ENCODE measurements at regions not wholly inside any gene's neighbourhood (a gene's known extent, or its start where the extent isn't known, plus 50 kb on each side); places are given as distances from the start of the nearest gene placed in this dataset.

DNA sequence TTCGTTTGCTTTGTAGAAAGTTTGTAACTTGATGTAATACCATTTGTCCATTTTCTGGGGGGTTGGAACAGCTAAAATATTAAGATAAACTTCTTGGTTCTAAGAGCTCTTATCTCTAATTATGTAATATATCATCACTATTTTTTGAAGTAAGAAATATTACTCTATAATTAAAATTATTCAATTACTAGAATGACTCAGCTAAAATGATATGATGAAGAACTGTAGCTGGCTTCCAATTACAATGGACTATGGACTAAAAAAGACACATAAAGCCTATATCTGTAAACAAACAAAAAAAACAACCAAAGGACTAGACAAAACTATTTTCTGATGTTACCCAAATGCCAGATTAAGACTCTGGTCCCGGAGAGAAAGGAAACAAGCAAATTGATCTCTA, 569.4 kb downstream of the PCDH18 start:
- Histone ChIP-seq H3K4me2 (ENCODE audit: low read depth, low read length, poor library complexity, severe bottlenecking) (no peak overlapping the region), H3K79me2 (ENCODE audit: insufficient read depth, low read length) (no peaks in the 10 kb centered on the region), H3F3A (ENCODE audit: insufficient read depth) (no peaks in the 10 kb centered on the region), H3K27me3 (ENCODE audit: low read length) (no peaks in the 10 kb centered on the region), H3K9ac (ENCODE audit: low read length) (no peak overlapping the region), H3K36me3 (ENCODE audit: low read length) (no peaks in the 10 kb centered on the region), H3K9me2 (replicated peaks; ENCODE audit: insufficient read depth, low read length) (no peaks in the 10 kb centered on the region), H2AFZ (ENCODE audit: low read depth, low read length, severe bottlenecking) (no peak overlapping the region), H4K20me1 (ENCODE audit: low read depth, low read length) (no peaks in the 10 kb centered on the region), H3K9me3 (ENCODE audit: insufficient read depth, low read length) (no peaks in the 10 kb centered on the region), H3K27ac (ENCODE audit: low read depth, low read length) (no peak overlapping the region), H3K4me3 (ENCODE audit: insufficient read depth, low read length, poor library complexity, severe bottlenecking) (no peak overlapping the region)
- no peak for TF ChIP-seq EZH2phosphoT487 (conservative IDR thresholded peaks at IDR 0.05; ENCODE audit: low read length)

DNA sequence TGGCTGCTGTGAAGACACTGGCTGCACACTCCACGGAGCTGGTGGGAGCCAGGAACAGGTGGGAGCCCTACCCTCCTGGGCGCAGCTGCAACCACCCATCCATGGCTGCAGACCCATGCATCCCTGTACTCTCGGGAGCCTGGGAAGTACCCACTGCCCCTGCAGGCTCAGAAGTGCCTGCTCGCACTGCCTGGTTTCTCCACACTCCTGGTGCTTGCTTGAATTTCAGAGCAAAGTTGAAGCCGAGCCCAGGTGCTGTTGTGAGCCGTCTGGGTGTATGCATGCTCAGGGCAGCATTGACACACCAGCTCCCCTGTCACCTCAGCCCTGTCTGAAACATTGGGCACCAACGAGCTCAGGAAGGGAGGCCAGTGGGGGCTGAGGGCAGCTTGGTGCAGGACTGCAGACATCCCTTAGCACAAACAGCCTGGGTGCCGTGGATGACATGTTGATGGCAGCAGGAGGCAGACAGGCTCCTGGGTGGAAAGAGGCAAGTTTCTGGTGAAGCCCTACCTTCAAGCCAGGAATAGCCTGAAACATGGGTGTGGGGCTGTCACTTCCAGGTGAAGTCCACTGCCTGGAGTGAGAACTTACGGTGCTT, 585.9 kb downstream of the PCDH18 start:
- no peaks in the 10 kb centered on the region for H4K20me1 ChIP-seq (ENCODE audit: low read depth, low read length)
- H3K9ac ChIP-seq (ENCODE audit: low read length), result no peak overlapping the region
- H3K27me3 ChIP-seq (ENCODE audit: low read length), result no peaks in the 10 kb centered on the region
- H3K79me2 ChIP-seq (ENCODE audit: insufficient read depth, low read length), result no peaks in the 10 kb centered on the region
- H3K4me2 ChIP-seq (ENCODE audit: low read depth, low read length, poor library complexity, severe bottlenecking), result no peak overlapping the region
- H3K36me3 ChIP-seq (ENCODE audit: low read length), result no peaks in the 10 kb centered on the region
- H3K4me3 ChIP-seq (ENCODE audit: insufficient read depth, low read length, poor library complexity, severe bottlenecking), result no peak overlapping the region
- no peak overlapping the region for H2AFZ ChIP-seq (ENCODE audit: low read depth, low read length, severe bottlenecking)
- TF ChIP-seq, protein P1, sequence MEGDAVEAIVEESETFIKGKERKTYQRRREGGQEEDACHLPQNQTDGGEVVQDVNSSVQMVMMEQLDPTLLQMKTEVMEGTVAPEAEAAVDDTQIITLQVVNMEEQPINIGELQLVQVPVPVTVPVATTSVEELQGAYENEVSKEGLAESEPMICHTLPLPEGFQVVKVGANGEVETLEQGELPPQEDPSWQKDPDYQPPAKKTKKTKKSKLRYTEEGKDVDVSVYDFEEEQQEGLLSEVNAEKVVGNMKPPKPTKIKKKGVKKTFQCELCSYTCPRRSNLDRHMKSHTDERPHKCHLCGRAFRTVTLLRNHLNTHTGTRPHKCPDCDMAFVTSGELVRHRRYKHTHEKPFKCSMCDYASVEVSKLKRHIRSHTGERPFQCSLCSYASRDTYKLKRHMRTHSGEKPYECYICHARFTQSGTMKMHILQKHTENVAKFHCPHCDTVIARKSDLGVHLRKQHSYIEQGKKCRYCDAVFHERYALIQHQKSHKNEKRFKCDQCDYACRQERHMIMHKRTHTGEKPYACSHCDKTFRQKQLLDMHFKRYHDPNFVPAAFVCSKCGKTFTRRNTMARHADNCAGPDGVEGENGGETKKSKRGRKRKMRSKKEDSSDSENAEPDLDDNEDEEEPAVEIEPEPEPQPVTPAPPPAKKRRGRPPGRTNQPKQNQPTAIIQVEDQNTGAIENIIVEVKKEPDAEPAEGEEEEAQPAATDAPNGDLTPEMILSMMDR (IDR thresholded peaks at IDR 0.05; ENCODE audit: insufficient read depth, low read length, poor library complexity, severe bottlenecking), result no peak
- no peaks in the 10 kb centered on the region for H3K9me2 ChIP-seq (replicated peaks; ENCODE audit: insufficient read depth, low read length)
- no peaks in the 10 kb centered on the region for H3K9me3 ChIP-seq (ENCODE audit: insufficient read depth, low read length)
- H3F3A ChIP-seq (ENCODE audit: insufficient read depth), result no peaks in the 10 kb centered on the region
- no peak overlapping the region for H3K27ac ChIP-seq (ENCODE audit: low read depth, low read length)

DNA sequence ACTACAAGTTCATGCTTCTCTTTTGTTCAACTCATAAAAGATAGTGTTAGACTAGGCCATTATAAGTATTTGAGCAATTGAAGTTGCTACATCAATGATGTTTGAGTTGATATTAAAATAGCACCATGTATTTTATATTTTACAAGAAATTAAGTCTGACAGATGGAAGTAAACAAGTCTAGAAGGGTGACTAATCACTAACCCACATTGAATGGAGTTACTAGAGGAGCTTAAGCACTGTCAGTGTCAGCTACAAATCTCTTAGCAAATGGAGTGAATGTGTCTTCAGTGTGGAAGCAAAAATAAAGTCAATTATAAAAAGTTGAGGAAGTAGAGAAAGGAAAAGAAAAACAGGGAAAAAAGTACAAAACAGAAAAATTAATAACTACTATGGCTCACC, 592.5 kb downstream of the PCDH18 start:
- no peak overlapping the region for H3K4me2 ChIP-seq (ENCODE audit: low read depth, low read length, poor library complexity, severe bottlenecking)
- no peaks in the 10 kb centered on the region for H3K9me3 ChIP-seq (ENCODE audit: insufficient read depth, low read length)
- TF ChIP-seq EZH2phosphoT487 (conservative IDR thresholded peaks at IDR 0.05; ENCODE audit: low read length), result no peak
- TF ChIP-seq, protein P1 (IDR thresholded peaks at IDR 0.05; ENCODE audit: insufficient read depth, low read length, poor library complexity, severe bottlenecking), result no peak
- no peak overlapping the region for H2AFZ ChIP-seq (ENCODE audit: low read depth, low read length, severe bottlenecking)
- H3K27ac ChIP-seq (ENCODE audit: low read depth, low read length), result no peak overlapping the region
- no peak overlapping the region for H3K9ac ChIP-seq (ENCODE audit: low read length)
- no peaks in the 10 kb centered on the region for H4K20me1 ChIP-seq (ENCODE audit: low read depth, low read length)
- H3K79me2 ChIP-seq (ENCODE audit: insufficient read depth, low read length), result no peaks in the 10 kb centered on the region
- no peaks in the 10 kb centered on the region for H3F3A ChIP-seq (ENCODE audit: insufficient read depth)
- H3K4me3 ChIP-seq (ENCODE audit: insufficient read depth, low read length, poor library complexity, severe bottlenecking), result no peak overlapping the region
- H3K36me3 ChIP-seq (ENCODE audit: low read length), result no peaks in the 10 kb centered on the region
- H3K27me3 ChIP-seq (ENCODE audit: low read length), result no peaks in the 10 kb centered on the region
- no peaks in the 10 kb centered on the region for H3K9me2 ChIP-seq (replicated peaks; ENCODE audit: insufficient read depth, low read length)

DNA sequence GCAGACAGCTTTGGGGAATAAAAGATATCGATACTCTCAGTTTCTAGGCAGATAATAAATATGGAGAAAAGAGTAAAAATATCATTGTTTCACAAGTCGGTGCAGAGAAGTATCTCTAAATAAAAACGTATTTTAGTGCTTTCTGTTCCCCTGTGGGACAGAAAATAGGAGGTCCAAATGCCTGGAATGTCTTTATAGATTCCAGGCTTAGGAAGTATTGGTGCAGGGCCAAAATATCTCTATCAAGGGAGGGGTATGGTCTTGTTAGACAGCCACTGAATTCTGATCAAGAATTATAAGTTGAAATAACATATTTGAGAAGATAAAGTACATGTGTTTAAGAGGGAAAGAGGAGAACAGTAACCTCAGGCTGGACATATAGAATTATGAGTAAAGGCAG, 596.4 kb downstream of the PCDH18 start:
- Histone ChIP-seq H3K4me3 (ENCODE audit: insufficient read depth, low read length, poor library complexity, severe bottlenecking) (no peak overlapping the region), H3K27ac (ENCODE audit: low read depth, low read length) (no peak overlapping the region), H3K9me3 (ENCODE audit: insufficient read depth, low read length) (no peaks in the 10 kb centered on the region), H3K79me2 (ENCODE audit: insufficient read depth, low read length) (no peaks in the 10 kb centered on the region), H3K36me3 (ENCODE audit: low read length) (no peaks in the 10 kb centered on the region), H2AFZ (ENCODE audit: low read depth, low read length, severe bottlenecking) (no peak overlapping the region), H3K9ac (ENCODE audit: low read length) (no peak overlapping the region), H3K4me2 (ENCODE audit: low read depth, low read length, poor library complexity, severe bottlenecking) (no peak overlapping the region), H3K27me3 (ENCODE audit: low read length) (no peaks in the 10 kb centered on the region), H4K20me1 (ENCODE audit: low read depth, low read length) (no peaks in the 10 kb centered on the region), H3K9me2 (replicated peaks; ENCODE audit: insufficient read depth, low read length) (no peaks in the 10 kb centered on the region), H3F3A (ENCODE audit: insufficient read depth) (no peaks in the 10 kb centered on the region)
- TF ChIP-seq, protein P1 (IDR thresholded peaks at IDR 0.05; ENCODE audit: insufficient read depth, low read length, poor library complexity, severe bottlenecking), result no peak
- TF ChIP-seq EZH2phosphoT487 (conservative IDR thresholded peaks at IDR 0.05; ENCODE audit: low read length), result no peak

All from SU-DHL-6 (cell line).